K562 (cell line): ENCODE measurements at regions not wholly inside any gene's neighbourhood (a gene's known extent, or its start where the extent isn't known, plus 50 kb on each side); places are given as distances from the start of the nearest gene placed in this dataset.
A peak's percentile ranks its signal among the peaks of the same experiment; 100 is the strongest.

Source experiments
- ATAC-seq: fragments of 200-7000 bp; cut with Tn5 transposase; 3 replicates; pipeline ENCODE4 v1.9.1; 2020; ENCODE audit warnings: moderate library complexity
- BruUV-seq: library from RNA; stranded (reverse); fragments of 400-500 nt; replicated peaks from 2 replicates; lab custom pipeline; 2021; lab: Mats Ljungman, UMichigan
- CTCF ChIA-PET: fragments of 300-600 bp; formaldehyde crosslinking; extraction: SDS; loops from one replicate; lab custom pipeline; 2021; ENCODE audit warnings: low intra/inter-chr PET ratio; lab: Yijun Ruan, JAX
- POLR2A ChIA-PET: fragments of 300-600, 350-650 bp; sonication (Branson Sonifier 250); formaldehyde crosslinking; extraction: SDS; loops from one replicate; lab custom pipeline; 2021; ENCODE audit warnings: antibody characterized with exemption, inconsistent platforms; lab: Yijun Ruan, JAX
- DNase-seq, 4 experiments: peaks; one replicate each; pipeline versions ENCODE4 v3.0.0 to v3.0.0-alpha.2; 2011 to 2018; ENCODE audit warnings: low spot score in 3 of 4, mixed read lengths in 3 of 4; ENCODE audit errors: extremely low read depth in 1 of 4
- FAIRE-seq: peaks from 2 replicates; lab custom pipeline; 2011; peaks lifted over from hg19 to GRCh38; lab: Jason Lieb, UNC
- H2AFZ ChIP-seq: 2 replicates; pipeline ENCODE4 v1.6.0; 2011; ENCODE audit warnings: low read depth, low read length, control low read depth, inconsistent platforms
- H3K27ac ChIP-seq: fragments of 200-600 bp; 3 replicates; pipeline ENCODE4 v1.8.0; 2011; ENCODE audit warnings: low read depth, mild to moderate bottlenecking, control low read depth, inconsistent platforms, low read length, moderate library complexity, mixed read lengths; ENCODE audit errors: extremely low read depth
- H3K27me3 ChIP-seq, 2 experiments: fragments of 300-600 bp in 1 of 2; 2 replicates in 1 of 2; 3 replicates in 1 of 2; pipeline versions ENCODE4 v1.6.0 to v1.8.0; 2011; ENCODE audit warnings: inconsistent platforms in 2 of 2, low read length in 2 of 2, mild to moderate bottlenecking in 1 of 2, mixed read lengths in 1 of 2, moderate library complexity in 1 of 2; ENCODE audit not compliant: control insufficient read depth in 2 of 2, insufficient read depth in 2 of 2
- H3K36me3 ChIP-seq: fragments of 300-600 bp; 3 replicates; pipeline ENCODE4 v1.8.0; 2011; ENCODE audit warnings: mild to moderate bottlenecking, low read length, inconsistent platforms; ENCODE audit not compliant: control insufficient read depth, insufficient read depth
- H3K4me1 ChIP-seq, 2 experiments: fragments of 200-600 bp in 1 of 2; replicated peaks in 1 of 2; 2 replicates in 1 of 2; 3 replicates in 1 of 2; pipeline versions ENCODE4 v1.5.1 to v1.8.0; 2011; ENCODE audit warnings: inconsistent platforms in 2 of 2, low read length in 2 of 2, mild to moderate bottlenecking in 1 of 2, mixed read lengths in 1 of 2, moderate library complexity in 1 of 2; ENCODE audit not compliant: control insufficient read depth in 2 of 2, insufficient read depth in 2 of 2
- H3K4me2 ChIP-seq: 2 replicates; pipeline ENCODE4 v1.6.1; 2011; ENCODE audit warnings: low read length, control low read depth, inconsistent platforms, mixed read lengths; ENCODE audit not compliant: insufficient read depth
- H3K4me3 ChIP-seq: fragments of 200-600 bp; sonication (generic), shearing (Covaris generic); 2 replicates; pipeline ENCODE4 v1.5.1; 2016; ENCODE audit warnings: control low read depth, inconsistent platforms
- H3K79me2 ChIP-seq: fragments of 200-600 bp; 3 replicates; pipeline ENCODE4 v1.8.0; 2011; ENCODE audit warnings: low read length, inconsistent platforms; ENCODE audit not compliant: control insufficient read depth, insufficient read depth
- H3K9ac ChIP-seq, 2 experiments: 2 replicates each; pipeline versions ENCODE4 v1.6.0 to v1.6.1; 2011; ENCODE audit warnings: low read depth in 2 of 2, low read length in 2 of 2, control low read depth in 1 of 2, inconsistent platforms in 1 of 2, mild to moderate bottlenecking in 1 of 2, mixed read lengths in 1 of 2; ENCODE audit not compliant: insufficient read depth in 1 of 2
- H3K9me1 ChIP-seq: one replicate; pipeline ENCODE4 v1.6.0; 2011; ENCODE audit warnings: inconsistent platforms, mild to moderate bottlenecking, low read length, moderate library complexity; ENCODE audit not compliant: control insufficient read depth, insufficient read depth
- H3K9me3 ChIP-seq: replicated peaks from 2 replicates; pipeline ENCODE4 v1.5.1; 2011; ENCODE audit warnings: low read depth, low read length, inconsistent platforms; ENCODE audit not compliant: control insufficient read depth, insufficient read depth
- H4K20me1 ChIP-seq: replicated peaks from 2 replicates; pipeline ENCODE4 v1.6.1; 2011; ENCODE audit warnings: low read length, inconsistent platforms, mixed read lengths; ENCODE audit not compliant: control insufficient read depth, insufficient read depth
- BCLAF1 ChIP-seq, 2 experiments: fragments of 450-650 bp in 1 of 2; IDR thresholded peaks; 2 replicates each; pipeline ENCODE4 v1.6.1; 2011 to 2017; ENCODE audit warnings: low read depth in 2 of 2, antibody characterized with exemption in 1 of 2, borderline replicate concordance in 1 of 2, low read length in 1 of 2, mild to moderate bottlenecking in 1 of 2, mixed read lengths in 1 of 2; ENCODE audit not compliant: control insufficient read depth in 1 of 2
- MAFG ChIP-seq: fragments of 450-650 bp; conservative IDR thresholded peaks from 2 replicates; pipeline ENCODE4 v1.6.1; 2016; ENCODE audit warnings: missing genetic modification characterization, missing compliant biosample characterization
- MYC ChIP-seq, 2 experiments: fragments of 250-450 bp in 1 of 2; sonication (Bioruptor Pico) in 1 of 2; IDR thresholded peaks; 2 replicates each; pipeline versions ENCODE4 v1.5.1 to v1.6.1; 2012 to 2021; ENCODE audit warnings: low read depth in 2 of 2, borderline replicate concordance in 1 of 2, improper control_type of control experiment in 1 of 2, low read length in 1 of 2, mild to moderate bottlenecking in 1 of 2, moderate library complexity in 1 of 2
- NCOA4 ChIP-seq: fragments of 450-650 bp; IDR thresholded peaks from 2 replicates; pipeline ENCODE4 v1.6.1; 2018; ENCODE audit warnings: mild to moderate bottlenecking; ENCODE audit not compliant: partially characterized antibody
- NFE2 ChIP-seq: IDR thresholded peaks from 2 replicates; pipeline ENCODE4 v1.6.1; 2014; ENCODE audit warnings: antibody characterized with exemption, low read depth
- PHF8 ChIP-seq: fragments of 200-600 bp; sonication (generic); IDR thresholded peaks from 2 replicates; pipeline ENCODE4 v1.6.1; 2012; ENCODE audit warnings: mixed run types, mild to moderate bottlenecking, inconsistent platforms, low read length, moderate library complexity, borderline replicate concordance
- ZFPM2 ChIP-seq: fragments of 250-450 bp; sonication (Bioruptor Pico); IDR thresholded peaks from 2 replicates; pipeline ENCODE4 v1.5.1; 2022; ENCODE audit warnings: mild to moderate bottlenecking
- WGBS: fragments of 100-300 bp; shearing (Covaris generic); methylation state at CpG from one replicate; pipeline ENCODE4 v1.1.6; 2016; ENCODE audit warnings: low coverage, mixed read lengths; ENCODE audit not compliant: insufficient coverage; ENCODE audit errors: missing lambda C conversion rate; 5-methylcytosine and 5-hydroxymethylcytosine counted together
- in situ Hi-C: fragments of 300-500 bp; cut with MboI; formaldehyde crosslinking; loops from 4 replicates; pipeline ENCODE4 v1.15.0; 2018; ENCODE audit warnings: inconsistent platforms, mixed read lengths
- intact Hi-C: fragments of 100-400 bp; cut with micrococcal nuclease; formaldehyde crosslinking; loops from 2 replicates; pipeline ENCODE4 v1.14.2; 2022
- TF ChIP-seq, protein P1 (sequence below): fragments of 200-600 bp; sonication (generic); IDR thresholded peaks from one replicate; pipeline ENCODE4 v1.6.1; 2012; ENCODE audit warnings: mild to moderate bottlenecking, low read depth, low read length, inconsistent platforms

GRCh38 chr15:95371664-95372063, 958.8 kb upstream of the NR2F2 start:
- no peak overlapping the region for H3K4me3 ChIP-seq
- BruUV-seq, result no TSS peak
- H3K4me1 ChIP-seq, result no peaks in the 10 kb centered on the region; a peak in 1 of 5 replicates
- POLR2A ChIA-PET, result no interaction called here
- no peak overlapping the region for H3K4me2 ChIP-seq
- in situ Hi-C loops (no loop called here), intact Hi-C loops (no loop called here)
- no peak for ATAC-seq
- no peaks in the 10 kb centered on the region for H3K27me3 ChIP-seq
- no peak overlapping the region for H3K27ac ChIP-seq
- no peak overlapping the region for H2AFZ ChIP-seq
- no peaks in the 10 kb centered on the region for H3K9me1 ChIP-seq
- no peaks in the 10 kb centered on the region for H4K20me1 ChIP-seq
- H3K9ac ChIP-seq, result no peak overlapping the region
- WGBS, result 4% methylated on average over 2 of the region's 2 CpGs
- H3K79me2 ChIP-seq, result no peaks in the 10 kb centered on the region
- H3K9me3 ChIP-seq, result no peaks in the 10 kb centered on the region; the same call in 1 of the 2 replicates
- CTCF ChIA-PET, result no interaction called here
- peak in 1 of 4 experiments; percentile 10 for DNase-seq
- H3K36me3 ChIP-seq, result no peaks in the 10 kb centered on the region
- FAIRE-seq, result no peak
- peak; percentile 58; the same call in 1 of the 2 replicates for TF ChIP-seq NFE2
- no peak for TF ChIP-seq MYC (IDR thresholded peaks at IDR 0.05; ENCODE audit: low read depth, low read length)
- no peak for TF ChIP-seq MYC (CRISPR knock-in tag; IDR thresholded peaks at IDR 0.05; ENCODE audit: borderline replicate concordance, low read depth)
- TF ChIP-seq NCOA4, result no peak
- no peak for TF ChIP-seq ZFPM2 (CRISPR knock-in tag)
- TF ChIP-seq PHF8, result no peak
- TF ChIP-seq, protein P1, sequence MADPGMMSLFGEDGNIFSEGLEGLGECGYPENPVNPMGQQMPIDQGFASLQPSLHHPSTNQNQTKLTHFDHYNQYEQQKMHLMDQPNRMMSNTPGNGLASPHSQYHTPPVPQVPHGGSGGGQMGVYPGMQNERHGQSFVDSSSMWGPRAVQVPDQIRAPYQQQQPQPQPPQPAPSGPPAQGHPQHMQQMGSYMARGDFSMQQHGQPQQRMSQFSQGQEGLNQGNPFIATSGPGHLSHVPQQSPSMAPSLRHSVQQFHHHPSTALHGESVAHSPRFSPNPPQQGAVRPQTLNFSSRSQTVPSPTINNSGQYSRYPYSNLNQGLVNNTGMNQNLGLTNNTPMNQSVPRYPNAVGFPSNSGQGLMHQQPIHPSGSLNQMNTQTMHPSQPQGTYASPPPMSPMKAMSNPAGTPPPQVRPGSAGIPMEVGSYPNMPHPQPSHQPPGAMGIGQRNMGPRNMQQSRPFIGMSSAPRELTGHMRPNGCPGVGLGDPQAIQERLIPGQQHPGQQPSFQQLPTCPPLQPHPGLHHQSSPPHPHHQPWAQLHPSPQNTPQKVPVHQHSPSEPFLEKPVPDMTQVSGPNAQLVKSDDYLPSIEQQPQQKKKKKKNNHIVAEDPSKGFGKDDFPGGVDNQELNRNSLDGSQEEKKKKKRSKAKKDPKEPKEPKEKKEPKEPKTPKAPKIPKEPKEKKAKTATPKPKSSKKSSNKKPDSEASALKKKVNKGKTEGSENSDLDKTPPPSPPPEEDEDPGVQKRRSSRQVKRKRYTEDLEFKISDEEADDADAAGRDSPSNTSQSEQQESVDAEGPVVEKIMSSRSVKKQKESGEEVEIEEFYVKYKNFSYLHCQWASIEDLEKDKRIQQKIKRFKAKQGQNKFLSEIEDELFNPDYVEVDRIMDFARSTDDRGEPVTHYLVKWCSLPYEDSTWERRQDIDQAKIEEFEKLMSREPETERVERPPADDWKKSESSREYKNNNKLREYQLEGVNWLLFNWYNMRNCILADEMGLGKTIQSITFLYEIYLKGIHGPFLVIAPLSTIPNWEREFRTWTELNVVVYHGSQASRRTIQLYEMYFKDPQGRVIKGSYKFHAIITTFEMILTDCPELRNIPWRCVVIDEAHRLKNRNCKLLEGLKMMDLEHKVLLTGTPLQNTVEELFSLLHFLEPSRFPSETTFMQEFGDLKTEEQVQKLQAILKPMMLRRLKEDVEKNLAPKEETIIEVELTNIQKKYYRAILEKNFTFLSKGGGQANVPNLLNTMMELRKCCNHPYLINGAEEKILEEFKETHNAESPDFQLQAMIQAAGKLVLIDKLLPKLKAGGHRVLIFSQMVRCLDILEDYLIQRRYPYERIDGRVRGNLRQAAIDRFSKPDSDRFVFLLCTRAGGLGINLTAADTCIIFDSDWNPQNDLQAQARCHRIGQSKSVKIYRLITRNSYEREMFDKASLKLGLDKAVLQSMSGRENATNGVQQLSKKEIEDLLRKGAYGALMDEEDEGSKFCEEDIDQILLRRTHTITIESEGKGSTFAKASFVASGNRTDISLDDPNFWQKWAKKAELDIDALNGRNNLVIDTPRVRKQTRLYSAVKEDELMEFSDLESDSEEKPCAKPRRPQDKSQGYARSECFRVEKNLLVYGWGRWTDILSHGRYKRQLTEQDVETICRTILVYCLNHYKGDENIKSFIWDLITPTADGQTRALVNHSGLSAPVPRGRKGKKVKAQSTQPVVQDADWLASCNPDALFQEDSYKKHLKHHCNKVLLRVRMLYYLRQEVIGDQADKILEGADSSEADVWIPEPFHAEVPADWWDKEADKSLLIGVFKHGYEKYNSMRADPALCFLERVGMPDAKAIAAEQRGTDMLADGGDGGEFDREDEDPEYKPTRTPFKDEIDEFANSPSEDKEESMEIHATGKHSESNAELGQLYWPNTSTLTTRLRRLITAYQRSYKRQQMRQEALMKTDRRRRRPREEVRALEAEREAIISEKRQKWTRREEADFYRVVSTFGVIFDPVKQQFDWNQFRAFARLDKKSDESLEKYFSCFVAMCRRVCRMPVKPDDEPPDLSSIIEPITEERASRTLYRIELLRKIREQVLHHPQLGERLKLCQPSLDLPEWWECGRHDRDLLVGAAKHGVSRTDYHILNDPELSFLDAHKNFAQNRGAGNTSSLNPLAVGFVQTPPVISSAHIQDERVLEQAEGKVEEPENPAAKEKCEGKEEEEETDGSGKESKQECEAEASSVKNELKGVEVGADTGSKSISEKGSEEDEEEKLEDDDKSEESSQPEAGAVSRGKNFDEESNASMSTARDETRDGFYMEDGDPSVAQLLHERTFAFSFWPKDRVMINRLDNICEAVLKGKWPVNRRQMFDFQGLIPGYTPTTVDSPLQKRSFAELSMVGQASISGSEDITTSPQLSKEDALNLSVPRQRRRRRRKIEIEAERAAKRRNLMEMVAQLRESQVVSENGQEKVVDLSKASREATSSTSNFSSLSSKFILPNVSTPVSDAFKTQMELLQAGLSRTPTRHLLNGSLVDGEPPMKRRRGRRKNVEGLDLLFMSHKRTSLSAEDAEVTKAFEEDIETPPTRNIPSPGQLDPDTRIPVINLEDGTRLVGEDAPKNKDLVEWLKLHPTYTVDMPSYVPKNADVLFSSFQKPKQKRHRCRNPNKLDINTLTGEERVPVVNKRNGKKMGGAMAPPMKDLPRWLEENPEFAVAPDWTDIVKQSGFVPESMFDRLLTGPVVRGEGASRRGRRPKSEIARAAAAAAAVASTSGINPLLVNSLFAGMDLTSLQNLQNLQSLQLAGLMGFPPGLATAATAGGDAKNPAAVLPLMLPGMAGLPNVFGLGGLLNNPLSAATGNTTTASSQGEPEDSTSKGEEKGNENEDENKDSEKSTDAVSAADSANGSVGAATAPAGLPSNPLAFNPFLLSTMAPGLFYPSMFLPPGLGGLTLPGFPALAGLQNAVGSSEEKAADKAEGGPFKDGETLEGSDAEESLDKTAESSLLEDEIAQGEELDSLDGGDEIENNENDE, result no peak
- no peak for TF ChIP-seq BCLAF1 (IDR thresholded peaks at IDR 0.05; ENCODE audit: borderline replicate concordance in 1 of 2, control insufficient read depth in 1 of 2, low read depth in 2 of 2, low read length in 1 of 2)
- TF ChIP-seq MAFG (tag), result peak; percentile 39
